H1 (cell line): ENCODE measurements at regions not wholly inside any gene's neighbourhood (a gene's known extent, or its start where the extent isn't known, plus 50 kb on each side); places are given as distances from the start of the nearest gene placed in this dataset.

Experiments
- CTCF ChIA-PET: fragments of 300-600 bp; sonication (Branson Sonifier 250); formaldehyde crosslinking; loops from one replicate; lab custom pipeline; 2021; ENCODE audit not compliant: partially characterized antibody; lab: Charles Lee
- POLR2A ChIA-PET: fragments of 300-600 bp; sonication (Branson Sonifier 250); formaldehyde crosslinking; loops from one replicate; lab custom pipeline; 2021; ENCODE audit warnings: inconsistent platforms; ENCODE audit not compliant: partially characterized antibody; lab: Charles Lee
- DNase-seq, 2 experiments: peaks; one replicate each; pipeline versions ENCODE4 v3.0.0 to v3.0.0-alpha.2; 2010 to 2022; ENCODE audit warnings: low spot score in 2 of 2, low read depth in 1 of 2, mixed read lengths in 1 of 2
- FAIRE-seq: peaks from 2 replicates; lab custom pipeline; 2011; peaks lifted over from hg19 to GRCh38; lab: Jason Lieb, UNC
- H2AFZ ChIP-seq: 2 replicates; pipeline ENCODE4 v1.8.1; 2012; ENCODE audit warnings: low read length, inconsistent platforms
- H2AK5ac ChIP-seq: 2 replicates; pipeline ENCODE4 v1.6.1; 2013; ENCODE audit warnings: low read depth, low read length
- H2BK120ac ChIP-seq: replicated peaks from 2 replicates; pipeline ENCODE3; 2013; ENCODE audit warnings: low read depth, low read length, inconsistent platforms
- H2BK12ac ChIP-seq: 2 replicates; pipeline ENCODE4 v1.6.1; 2013; ENCODE audit warnings: low read depth, low read length
- H2BK15ac ChIP-seq: 2 replicates; pipeline ENCODE4 v1.6.1; 2013; ENCODE audit warnings: low read length
- H2BK20ac ChIP-seq: 2 replicates; pipeline ENCODE4 v1.6.1; 2013; ENCODE audit warnings: low read length
- H2BK5ac ChIP-seq: 2 replicates; pipeline ENCODE4 v1.6.1; 2013; ENCODE audit warnings: low read depth, low read length
- H3K14ac ChIP-seq: 2 replicates; pipeline ENCODE4 v1.6.1; 2013; ENCODE audit warnings: inconsistent platforms; ENCODE audit not compliant: insufficient read length
- H3K18ac ChIP-seq: 2 replicates; pipeline ENCODE4 v1.6.1; 2013; ENCODE audit warnings: low read length; ENCODE audit errors: extremely low read depth
- H3K23ac ChIP-seq: 2 replicates; pipeline ENCODE4 v1.6.1; 2013; ENCODE audit warnings: inconsistent platforms; ENCODE audit not compliant: insufficient read length
- H3K23me2 ChIP-seq: 2 replicates; pipeline ENCODE4 v1.6.1; 2013; ENCODE audit warnings: low read depth, low read length
- H3K27ac ChIP-seq: 2 replicates; pipeline ENCODE4 v1.6.1; 2011; ENCODE audit warnings: low read depth, low read length, inconsistent platforms
- H3K27me3 ChIP-seq, 4 experiments: replicated peaks in 1 of 4; 1 replicate in 1 of 4; 2 replicates in 3 of 4; pipeline versions ENCODE4 v1.6.1 to v1.8.1; 2011 to 2013; ENCODE audit warnings: low read length in 3 of 4, mild to moderate bottlenecking in 3 of 4, inconsistent platforms in 2 of 4, mixed read lengths in 2 of 4, moderate library complexity in 1 of 4; ENCODE audit not compliant: control insufficient read depth in 3 of 4, insufficient read depth in 3 of 4; ENCODE audit errors: extremely low read depth in 1 of 4
- H3K36me3 ChIP-seq, 4 experiments: 2 replicates each; pipeline versions ENCODE4 v1.6.1 to v1.8.1; 2011 to 2013; ENCODE audit warnings: mild to moderate bottlenecking in 4 of 4, low read length in 3 of 4, moderate library complexity in 2 of 4, control low read depth in 1 of 4, inconsistent platforms in 1 of 4; ENCODE audit not compliant: insufficient read depth in 4 of 4, control insufficient read depth in 2 of 4
- H3K4ac ChIP-seq: replicated peaks from 2 replicates; pipeline ENCODE3; 2013; ENCODE audit warnings: low read length, low read depth, mixed read lengths, inconsistent platforms; ENCODE audit not compliant: insufficient read length
- H3K4me1 ChIP-seq, 4 experiments: replicated peaks in 1 of 4; 1 replicate in 1 of 4; 2 replicates in 3 of 4; pipeline versions ENCODE4 v1.6.1 to v1.8.1; 2011 to 2013; ENCODE audit warnings: low read length in 3 of 4, inconsistent platforms in 2 of 4, mixed read lengths in 1 of 4; ENCODE audit not compliant: insufficient read depth in 4 of 4, control insufficient read depth in 3 of 4
- H3K4me2 ChIP-seq, 2 experiments: 2 replicates each; pipeline versions ENCODE4 v1.6.1 to v1.8.1; 2011 to 2013; ENCODE audit warnings: low read depth in 2 of 2, low read length in 2 of 2, control low read depth in 1 of 2, inconsistent platforms in 1 of 2, mild to moderate bottlenecking in 1 of 2; ENCODE audit not compliant: insufficient read depth in 1 of 2
- H3K4me3 ChIP-seq, 4 experiments: fragments of 200-600, 300-600 bp in 1 of 4; sonication (generic), shearing (Covaris generic), sonication (Bioruptor Twin) in 1 of 4; 2 replicates each; pipeline versions ENCODE4 v1.5.1 to v1.8.1; 2011 to 2016; ENCODE audit warnings: low read length in 4 of 4, low read depth in 3 of 4, control low read depth in 2 of 4, inconsistent platforms in 2 of 4, mild to moderate bottlenecking in 2 of 4, mixed read lengths in 1 of 4, moderate library complexity in 1 of 4; ENCODE audit not compliant: insufficient read depth in 2 of 4; ENCODE audit errors: extremely low read depth in 1 of 4
- H3K56ac ChIP-seq: replicated peaks from 2 replicates; pipeline ENCODE3; 2013; ENCODE audit warnings: low read depth, mild to moderate bottlenecking, mixed read lengths, low read length, inconsistent platforms; ENCODE audit not compliant: insufficient read length
- H3K79me1 ChIP-seq: 2 replicates; pipeline ENCODE4 v1.6.1; 2013; ENCODE audit warnings: low read depth, low read length, control low read depth
- H3K79me2 ChIP-seq, 2 experiments: 2 replicates each; pipeline versions ENCODE4 v1.6.1 to v1.8.1; 2012 to 2013; ENCODE audit warnings: low read length in 2 of 2, mild to moderate bottlenecking in 2 of 2, inconsistent platforms in 1 of 2; ENCODE audit not compliant: insufficient read depth in 2 of 2, control insufficient read depth in 1 of 2
- H3K9ac ChIP-seq, 4 experiments: replicated peaks in 1 of 4; 1 replicate in 1 of 4; 2 replicates in 3 of 4; pipeline versions ENCODE4 v1.6.1 to v1.8.1; 2011 to 2013; ENCODE audit warnings: low read depth in 3 of 4, low read length in 3 of 4, control low read depth in 2 of 4, mild to moderate bottlenecking in 2 of 4, moderate library complexity in 2 of 4, inconsistent platforms in 1 of 4; ENCODE audit errors: extremely low read depth in 1 of 4
- H3K9me3 ChIP-seq, 2 experiments: 2 replicates each; pipeline versions ENCODE4 v1.6.1 to v1.8.1; 2012 to 2013; ENCODE audit warnings: mild to moderate bottlenecking in 2 of 2, moderate library complexity in 2 of 2, control low read depth in 1 of 2, inconsistent platforms in 1 of 2, low read depth in 1 of 2, low read length in 1 of 2, mixed read lengths in 1 of 2; ENCODE audit not compliant: insufficient read depth in 2 of 2
- H4K20me1 ChIP-seq, 2 experiments: replicated peaks in 1 of 2; 2 replicates each; pipeline versions ENCODE3 to v1.8.1; 2011 to 2013; ENCODE audit warnings: inconsistent platforms in 2 of 2, low read length in 2 of 2, mild to moderate bottlenecking in 1 of 2; ENCODE audit not compliant: insufficient read depth in 2 of 2, control insufficient read depth in 1 of 2
- H4K5ac ChIP-seq: 2 replicates; pipeline ENCODE4 v1.6.1; 2013; ENCODE audit warnings: low read length, low read depth, mixed read lengths, inconsistent platforms; ENCODE audit not compliant: insufficient read length
- H4K8ac ChIP-seq: 2 replicates; pipeline ENCODE4 v1.8.0; 2013; ENCODE audit warnings: mild to moderate bottlenecking, moderate library complexity, low read length, inconsistent platforms; ENCODE audit not compliant: insufficient read depth; ENCODE audit errors: extremely low read depth
- H4K91ac ChIP-seq: replicated peaks from 2 replicates; pipeline ENCODE3; 2013; ENCODE audit warnings: low read length, mixed read lengths, inconsistent platforms; ENCODE audit not compliant: insufficient read length
- BRCA1 ChIP-seq: IDR thresholded peaks from 2 replicates; pipeline ENCODE4 v1.6.1; 2012; ENCODE audit warnings: low read depth, low read length, improper control_type of control experiment
- EZH2 ChIP-seq: fragments of 200-600 bp; sonication (generic); IDR thresholded peaks from 2 replicates; pipeline ENCODE4 v1.7.1; 2012; ENCODE audit warnings: low read depth, mild to moderate bottlenecking, moderate library complexity, low read length, inconsistent platforms; ENCODE audit not compliant: severe bottlenecking
- KDM5A ChIP-seq: fragments of 200-600 bp; IDR thresholded peaks from 2 replicates; pipeline ENCODE4 v1.7.1; 2012; ENCODE audit warnings: mild to moderate bottlenecking, low read length, inconsistent platforms, mixed read lengths
- NANOG ChIP-seq: IDR thresholded peaks from 2 replicates; pipeline ENCODE4 v1.6.1; 2011; ENCODE audit warnings: low read length, low read depth, mild to moderate bottlenecking, inconsistent platforms; ENCODE audit not compliant: insufficient read depth, poor library complexity, severe bottlenecking
- POU5F1 ChIP-seq: IDR thresholded peaks from 2 replicates; pipeline ENCODE4 v1.6.1; 2011; ENCODE audit warnings: low read depth, mild to moderate bottlenecking, low read length, moderate library complexity
- WGBS, 2 experiments: shearing (Covaris generic) in 1 of 2; methylation state at CpG; one replicate each; pipeline versions ENCODE4 v1.1.6 to v1.1.7; 2013 to 2015; ENCODE audit warnings: low lambda C conversion rate in 2 of 2, mixed read lengths in 2 of 2, inconsistent platforms in 1 of 2, low coverage in 1 of 2, missing lambda C conversion rate in 1 of 2; ENCODE audit not compliant: insufficient replicate concordance in 2 of 2, insufficient coverage in 1 of 2, insufficient read length in 1 of 2; ENCODE audit errors: extremely low coverage in 1 of 2, missing lambda C conversion rate in 1 of 2; 5-methylcytosine and 5-hydroxymethylcytosine counted together

DNA sequence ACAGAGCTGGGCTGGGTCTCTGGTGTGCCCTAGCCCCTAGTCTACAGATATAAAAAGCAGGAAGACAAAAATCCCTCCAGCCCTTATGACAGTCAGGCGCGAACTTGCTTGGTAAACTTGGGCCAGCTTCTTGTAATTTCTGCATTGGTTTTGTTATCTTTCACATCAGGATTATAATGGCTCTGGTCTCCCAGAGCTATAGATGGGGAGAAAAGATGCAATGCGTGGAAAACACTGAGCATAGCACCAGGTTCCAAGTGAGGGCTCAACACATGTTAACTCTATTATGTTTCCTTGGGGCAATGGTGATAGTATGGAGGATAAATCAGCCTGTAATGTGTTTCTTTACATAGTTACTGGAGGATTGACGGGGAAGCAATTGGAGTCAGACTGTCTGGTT, 246.8 kb upstream of the KCNG1 start:
- Histone ChIP-seq H4K5ac (no peak overlapping the region), H2BK15ac (no peak overlapping the region), H3K4ac (no peak overlapping the region), H4K91ac (no peak overlapping the region), H4K20me1 (no peaks in the 10 kb centered on the region), H2BK20ac (no peak overlapping the region), H3K4me2 (no peak overlapping the region), H2AFZ (no peak overlapping the region), H3K36me3 (no peaks in the 10 kb centered on the region), H2BK120ac (no peak overlapping the region), H3K14ac (no peak overlapping the region), H3K9ac (no peak overlapping the region), H2BK12ac (no peak overlapping the region), H3K4me1 (no peaks in the 10 kb centered on the region), H3K9me3 (peaks cover 17 to 18% of the 10 kb centered on the region in 2 experiments), H3K23ac (no peak overlapping the region), H2AK5ac (no peak overlapping the region), H3K56ac (no peak overlapping the region), H3K4me3 (no peak overlapping the region), H3K23me2 (no peaks in the 10 kb centered on the region), H3K27ac (no peak overlapping the region), H3K27me3 (no peaks in the 10 kb centered on the region), H3K79me2 (no peaks in the 10 kb centered on the region), H3K79me1 (no peaks in the 10 kb centered on the region), H4K8ac (no peak overlapping the region), H2BK5ac (no peak overlapping the region), H3K18ac (no peak overlapping the region)
- ChIA-PET POLR2A (interaction anchor here (1.2 kb wide), 1 partner anchor 58 kb away, joined by 3 read pairs; no protein-coding TSS in a partner anchor), CTCF (interaction anchor here (0.7 to 2.5 kb wide), 3 partner anchors 9 to 254 kb away, joined by 3 to 8 read pairs (median 4); no protein-coding TSS in a partner anchor)
- no peak for FAIRE-seq
- no peak for DNase-seq
- 92% methylated on average over 4 of the region's 4 CpGs; no CpG with 5 or more reads in 1 of the 2 experiments for WGBS, 2 experiments
- TF ChIP-seq BRCA1, result no peak
- TF ChIP-seq EZH2, result no peak
- no peak for TF ChIP-seq POU5F1
- TF ChIP-seq KDM5A, result no peak
- no peak for TF ChIP-seq NANOG
